Fibroblast of skin of back (primary cell): ENCODE measurements at regions not wholly inside any gene's neighbourhood (a gene's known extent, or its start where the extent isn't known, plus 50 kb on each side); places are given as distances from the start of the nearest gene placed in this dataset.

Experiments
- DNase-seq: peaks from one replicate; pipeline ENCODE4 v3.0.0-alpha.2; 2013

DNA sequence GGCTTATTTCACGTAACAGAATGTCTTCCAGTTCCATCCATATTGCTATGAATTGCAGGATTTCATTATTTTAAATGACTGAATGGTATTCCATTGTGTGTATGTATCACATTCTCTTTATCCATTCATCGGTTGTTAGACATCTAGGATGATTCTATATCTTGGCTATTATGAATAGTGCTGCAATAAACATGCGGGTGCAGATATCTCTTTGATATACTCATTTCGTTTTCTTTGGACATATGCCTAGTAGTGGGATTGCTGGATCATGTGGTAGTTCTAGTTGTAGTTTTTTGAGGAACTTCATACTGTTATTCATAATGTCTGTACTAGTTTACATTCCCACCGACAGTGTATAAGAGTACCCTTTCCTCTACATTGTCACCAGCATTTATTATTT lies 460.5 kb downstream of the MAN2A1 start:
- peak; percentile 86 for DNase-seq

DNA sequence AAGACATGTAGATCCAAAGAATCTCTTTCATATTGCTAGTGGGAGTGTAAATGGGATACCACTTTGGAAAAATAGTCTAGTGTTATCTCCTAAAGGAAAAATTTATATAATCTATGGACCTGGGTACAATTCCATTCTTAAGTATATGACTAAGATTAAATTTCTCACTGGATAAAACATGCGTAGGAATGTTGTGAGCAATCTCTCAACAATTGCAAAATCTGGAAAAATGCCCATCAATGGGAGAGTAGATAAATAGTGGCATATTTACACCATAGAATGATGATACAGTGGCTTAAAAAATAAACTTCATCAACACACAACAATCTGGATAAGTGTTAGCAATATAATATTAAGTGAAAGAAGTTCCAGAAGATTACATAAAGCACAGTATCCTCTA lies 469.5 kb downstream of the MAN2A1 start:
- DNase-seq: peak; percentile 90

DNA sequence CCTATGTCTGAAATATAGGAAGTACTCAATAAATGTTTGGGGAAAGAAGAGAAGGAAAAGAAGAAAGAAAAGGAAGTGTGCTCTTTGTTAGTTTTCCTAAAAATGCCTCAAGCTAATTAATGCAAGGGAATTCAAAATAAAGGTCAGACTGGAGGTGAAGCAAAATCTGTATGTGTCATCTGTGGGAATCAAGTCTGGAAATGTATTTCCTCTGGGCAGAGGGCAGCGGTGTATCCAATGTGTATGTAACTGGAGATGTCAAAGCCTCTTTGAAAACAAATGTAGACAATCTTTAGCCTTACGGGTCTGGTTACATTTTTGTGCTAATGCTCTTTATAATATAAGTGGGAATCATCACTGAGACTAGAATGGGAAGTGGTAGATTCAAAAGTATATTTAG lies 471.4 kb downstream of the MAN2A1 start:
- DNase-seq: peak; percentile 17

GRCh38 chr5:110165366-110165765 lies 475.6 kb downstream of the MAN2A1 start:
- no peak for DNase-seq

DNA sequence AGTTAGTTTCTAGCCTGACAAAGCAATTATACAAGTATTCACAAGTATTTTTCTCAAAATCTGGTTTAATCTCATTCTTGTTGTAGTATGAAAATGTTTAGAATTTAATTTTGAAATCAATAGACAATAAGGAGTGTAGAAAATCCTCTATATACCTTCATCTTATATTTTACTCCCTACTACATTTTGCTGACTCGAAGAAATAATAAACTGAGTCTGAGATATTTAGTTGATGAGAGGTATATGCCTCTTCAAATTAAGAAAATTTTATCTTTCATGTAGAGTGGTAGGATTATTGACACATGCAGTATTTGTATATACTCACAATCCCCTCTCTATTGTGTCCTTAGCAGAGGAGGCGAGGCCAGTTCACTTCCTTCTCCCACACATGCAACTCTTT lies 477.7 kb downstream of the MAN2A1 start:
- DNase-seq: no peak

GRCh38 chr5:110169461-110169860 lies 479.7 kb downstream of the MAN2A1 start:
- no peak for DNase-seq

GRCh38 chr5:110177729-110178128 lies 488.0 kb downstream of the MAN2A1 start:
- no peak for DNase-seq

GRCh38 chr5:110179321-110179720 lies 489.6 kb downstream of the MAN2A1 start:
- no peak for DNase-seq

DNA sequence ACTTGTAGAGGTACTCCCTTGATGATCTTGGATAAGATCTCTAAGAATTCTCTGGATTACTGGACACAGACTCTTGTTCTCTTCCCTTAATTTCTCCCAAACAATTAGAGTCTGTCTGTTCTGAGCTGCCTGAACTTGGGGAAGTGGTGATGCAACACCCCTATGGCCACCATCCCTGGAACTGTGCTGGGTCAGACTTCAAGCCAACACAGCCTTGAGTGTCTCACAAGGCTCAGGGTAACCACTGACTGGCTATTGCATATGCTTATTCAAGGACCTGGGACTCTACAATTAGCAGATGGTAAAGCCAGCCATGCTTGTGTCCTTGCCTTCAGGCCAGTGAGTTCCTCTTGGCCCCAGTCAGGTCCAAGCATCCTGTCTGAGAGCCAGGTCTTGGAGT lies 504.5 kb downstream of the MAN2A1 start:
- DNase-seq: no peak

- no peak for DNase-seq
Measured at GRCh38 chr5:110195288-110195687, 505.6 kb downstream of the MAN2A1 start.

DNA sequence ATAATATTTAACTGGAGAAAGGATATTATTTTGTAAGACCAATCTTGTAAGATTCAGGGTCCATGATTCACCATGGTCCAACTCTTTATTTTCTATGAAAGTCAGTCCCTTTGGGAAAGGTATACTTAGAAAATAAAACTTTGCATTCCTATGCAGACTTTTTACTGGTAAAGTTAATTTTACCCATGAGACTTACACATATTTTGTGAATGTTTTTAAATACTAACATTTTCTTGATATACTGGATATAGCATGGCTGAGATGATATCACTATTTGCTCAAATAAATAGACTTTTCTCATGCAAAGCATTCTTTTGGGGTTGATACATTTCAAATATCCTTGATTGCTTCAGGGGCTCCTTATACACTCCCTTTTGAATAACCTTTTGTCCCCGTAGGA lies 512.1 kb downstream of the MAN2A1 start:
- DNase-seq: peak; percentile 53

GRCh38 chr5:110203661-110204060 lies 513.9 kb downstream of the MAN2A1 start:
- DNase-seq: peak; percentile 78

GRCh38 chr5:110209401-110209800 lies 517.1 kb downstream of the TMEM232 start:
- DNase-seq: no peak

GRCh38 chr5:110218981-110219380 lies 507.5 kb downstream of the TMEM232 start:
- no peak for DNase-seq

GRCh38 chr5:110219769-110220168 lies 506.7 kb downstream of the TMEM232 start:
- DNase-seq: no peak

- no peak for DNase-seq
Measured at GRCh38 chr5:110221036-110221435, 505.4 kb downstream of the TMEM232 start.

DNA sequence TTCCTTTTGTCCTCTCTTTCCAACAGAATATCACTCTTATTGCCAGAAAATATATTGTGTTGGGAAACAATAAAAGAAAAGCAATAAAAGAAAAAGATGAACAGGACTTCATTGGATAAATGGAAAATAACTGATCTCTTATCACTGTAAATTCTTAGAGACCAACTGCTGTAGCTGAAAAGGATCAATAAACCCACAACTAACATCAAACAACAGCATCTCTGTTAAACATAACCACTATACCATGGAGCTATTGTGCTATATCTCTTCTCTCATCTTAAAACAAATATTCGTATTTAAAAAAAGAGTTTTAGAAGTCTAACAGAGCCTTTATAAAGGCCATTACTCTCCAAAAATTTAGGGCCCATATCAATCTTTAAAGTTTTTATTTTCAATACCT lies 502.4 kb downstream of the TMEM232 start:
- DNase-seq: no peak

- DNase-seq: no peak
Measured at GRCh38 chr5:110225949-110226348, 500.5 kb downstream of the TMEM232 start.

- DNase-seq: no peak
Measured at GRCh38 chr5:110239786-110240185, 486.7 kb downstream of the TMEM232 start.

DNA sequence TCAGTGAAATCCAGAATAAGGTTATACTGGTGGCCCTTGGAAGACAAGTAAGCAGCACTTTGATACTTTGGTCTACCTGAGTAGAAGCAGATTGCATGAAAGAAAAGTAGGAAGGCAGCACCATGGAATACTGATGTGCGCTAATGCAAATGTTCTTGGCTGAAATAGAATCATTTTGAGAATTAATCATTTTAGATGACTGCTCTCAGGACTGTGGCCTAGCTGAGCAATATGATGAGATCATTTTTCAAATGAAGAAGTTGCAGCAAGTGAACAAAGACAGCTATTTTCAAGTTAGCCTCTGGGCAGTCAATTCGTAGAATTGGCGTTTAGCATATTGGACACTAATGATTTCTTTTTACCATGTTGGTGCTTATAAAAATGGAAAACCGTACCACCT lies 483.5 kb downstream of the TMEM232 start:
- DNase-seq: no peak

DNA sequence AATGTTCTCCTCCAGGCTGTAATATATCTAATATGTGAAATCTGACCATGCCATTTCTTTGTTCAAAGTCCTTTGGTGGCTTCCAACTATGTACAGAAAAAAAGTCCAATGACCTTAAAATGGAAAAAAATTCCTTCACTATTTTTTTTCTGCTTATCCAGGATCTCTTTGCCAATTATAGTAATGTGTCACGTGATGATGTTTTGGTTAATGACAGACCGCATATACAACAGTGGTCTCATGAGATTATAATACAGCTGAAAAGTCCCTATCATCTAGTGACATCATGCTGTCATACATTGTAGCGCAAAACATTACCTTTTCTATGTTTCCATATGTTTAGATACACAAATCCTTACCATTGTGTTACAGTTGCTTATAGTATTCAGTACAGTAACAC lies 477.6 kb downstream of the TMEM232 start:
- DNase-seq: no peak

- no peak for DNase-seq
Measured at GRCh38 chr5:110250355-110250754, 476.1 kb downstream of the TMEM232 start.

DNA sequence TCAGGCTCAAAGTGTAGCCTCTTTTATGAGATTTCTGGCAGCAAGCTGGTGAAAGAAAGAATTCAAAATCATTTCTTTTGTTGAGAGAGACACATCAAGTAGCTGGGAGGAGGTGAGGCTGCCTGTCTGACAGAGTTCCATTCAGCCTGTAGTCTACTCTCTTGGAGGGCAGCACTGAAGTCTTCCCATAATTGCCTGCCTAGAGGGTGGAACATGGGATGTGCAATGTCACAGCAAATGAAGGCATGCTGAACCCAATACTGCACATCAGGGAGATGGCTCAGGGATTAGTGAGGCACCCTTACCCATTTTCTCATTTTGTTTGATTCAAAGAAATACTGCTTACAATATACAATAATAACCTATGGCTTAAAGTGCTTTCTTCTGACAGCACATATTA lies 475.7 kb downstream of the TMEM232 start:
- no peak for DNase-seq

DNA sequence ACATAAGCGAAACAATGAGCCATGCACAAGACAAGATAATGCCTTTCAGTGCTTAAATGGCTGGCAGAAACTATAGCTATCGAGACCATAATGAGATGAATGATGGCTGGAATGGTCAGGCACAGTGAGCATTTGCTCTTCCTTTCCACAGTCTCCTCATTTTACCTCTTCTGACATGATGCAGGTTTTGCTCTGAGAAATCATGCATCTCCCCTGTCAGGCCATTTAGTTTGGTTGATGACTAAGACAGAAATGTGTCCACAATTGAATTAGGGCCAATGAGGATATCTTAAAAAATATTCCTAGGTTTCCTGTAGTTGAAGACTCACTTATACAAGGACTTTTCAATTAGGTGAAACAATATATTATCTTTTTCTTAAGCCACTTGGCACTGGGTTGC lies 475.1 kb downstream of the TMEM232 start:
- peak; percentile 5 for DNase-seq

GRCh38 chr5:110255194-110255593 lies 471.3 kb downstream of the TMEM232 start:
- peak; percentile 4 for DNase-seq

- no peak for DNase-seq
Measured at GRCh38 chr5:110256298-110256697, 470.2 kb downstream of the TMEM232 start.
